Peyer's patch (tissue), 4 donors: ENCODE measurements at regions not wholly inside any gene's neighbourhood (a gene's known extent, or its start where the extent isn't known, plus 50 kb on each side); places are given as distances from the start of the nearest gene placed in this dataset.

Experiments used
- DNase-seq, 3 donors: peaks; one replicate each; pipeline ENCODE4 v3.0.0-alpha.2; 2017 to 2019
- H3K27ac ChIP-seq, 4 donors: fragments of 200-600 bp; sonication (generic); one replicate each; pipeline ENCODE4 v1.5.1; 2016 to 2019
- H3K27me3 ChIP-seq, 2 donors: fragments of 200-600 bp; sonication (generic); one replicate each; pipeline ENCODE4 v1.5.1; 2019
- H3K36me3 ChIP-seq, 3 donors: fragments of 200-600 bp; sonication (generic); one replicate each; pipeline ENCODE4 v1.5.1; 2016 to 2019
- H3K4me1 ChIP-seq, 4 donors: fragments of 200-600 bp; sonication (generic); one replicate each; pipeline ENCODE4 v1.5.1; 2016 to 2019
- H3K4me3 ChIP-seq, 4 donors: fragments of 200-600 bp; sonication (generic); 1 replicate in 3 of 4; 2 replicates in 1 of 4; pipeline ENCODE4 v1.5.1; 2016 to 2019; ENCODE audit warnings: mild to moderate bottlenecking in 1 of 4
- H3K9me3 ChIP-seq, 4 donors: fragments of 200-600 bp; sonication (generic); one replicate each; pipeline ENCODE4 v1.5.1; 2016 to 2019; ENCODE audit warnings: mild to moderate bottlenecking in 1 of 4
- POLR2A ChIP-seq, 2 donors: fragments of 450-650 bp; IDR thresholded peaks; one replicate each; pipeline ENCODE4 v1.5.1; 2017; ENCODE audit warnings: antibody characterized with exemption in 2 of 2, mild to moderate bottlenecking in 2 of 2, moderate library complexity in 2 of 2
- TF ChIP-seq, protein P1 (sequence below), 6 experiments: fragments of 450-650 bp in 4 of 6; fragments of 200-600 bp in 2 of 6; sonication (generic) in 1 of 6; IDR thresholded peaks; one replicate each; pipeline ENCODE4 v1.5.1; 2017 to 2019; ENCODE audit warnings: antibody characterized with exemption in 6 of 6, mild to moderate bottlenecking in 3 of 6, moderate library complexity in 1 of 6

DNA sequence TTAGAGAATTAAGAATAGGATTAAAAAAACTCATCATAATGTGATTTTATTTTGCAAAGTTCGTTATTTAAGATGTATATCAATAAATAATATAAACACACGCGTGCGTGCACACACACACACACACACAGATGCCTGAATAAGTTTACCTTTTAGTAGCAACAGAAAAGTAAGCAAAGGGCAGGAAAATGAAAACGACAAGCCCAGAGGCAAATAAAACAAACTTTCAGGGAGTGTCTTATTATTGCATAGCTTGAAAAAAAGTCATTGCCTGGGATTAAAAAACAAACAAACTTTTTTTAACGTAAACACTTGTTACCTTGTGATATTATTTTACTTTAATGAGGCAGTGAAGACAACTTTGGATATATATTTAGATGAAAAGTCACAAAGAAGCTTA, 226.4 kb downstream of the BAMBI start:
- Histone ChIP-seq H3K27ac (no peak overlapping the region), H3K4me3 (no peak overlapping the region), H3K4me1 (no peaks in the 10 kb centered on the region), H3K27me3 (no peaks in the 10 kb centered on the region), H3K9me3 (no peaks in the 10 kb centered on the region), H3K36me3 (no peaks in the 10 kb centered on the region)
- no peak for DNase-seq
- TF ChIP-seq, protein P1, sequence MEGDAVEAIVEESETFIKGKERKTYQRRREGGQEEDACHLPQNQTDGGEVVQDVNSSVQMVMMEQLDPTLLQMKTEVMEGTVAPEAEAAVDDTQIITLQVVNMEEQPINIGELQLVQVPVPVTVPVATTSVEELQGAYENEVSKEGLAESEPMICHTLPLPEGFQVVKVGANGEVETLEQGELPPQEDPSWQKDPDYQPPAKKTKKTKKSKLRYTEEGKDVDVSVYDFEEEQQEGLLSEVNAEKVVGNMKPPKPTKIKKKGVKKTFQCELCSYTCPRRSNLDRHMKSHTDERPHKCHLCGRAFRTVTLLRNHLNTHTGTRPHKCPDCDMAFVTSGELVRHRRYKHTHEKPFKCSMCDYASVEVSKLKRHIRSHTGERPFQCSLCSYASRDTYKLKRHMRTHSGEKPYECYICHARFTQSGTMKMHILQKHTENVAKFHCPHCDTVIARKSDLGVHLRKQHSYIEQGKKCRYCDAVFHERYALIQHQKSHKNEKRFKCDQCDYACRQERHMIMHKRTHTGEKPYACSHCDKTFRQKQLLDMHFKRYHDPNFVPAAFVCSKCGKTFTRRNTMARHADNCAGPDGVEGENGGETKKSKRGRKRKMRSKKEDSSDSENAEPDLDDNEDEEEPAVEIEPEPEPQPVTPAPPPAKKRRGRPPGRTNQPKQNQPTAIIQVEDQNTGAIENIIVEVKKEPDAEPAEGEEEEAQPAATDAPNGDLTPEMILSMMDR (IDR thresholded peaks at IDR 0.05), result no peak
- TF ChIP-seq POLR2A (IDR thresholded peaks at IDR 0.05), result no peak

DNA sequence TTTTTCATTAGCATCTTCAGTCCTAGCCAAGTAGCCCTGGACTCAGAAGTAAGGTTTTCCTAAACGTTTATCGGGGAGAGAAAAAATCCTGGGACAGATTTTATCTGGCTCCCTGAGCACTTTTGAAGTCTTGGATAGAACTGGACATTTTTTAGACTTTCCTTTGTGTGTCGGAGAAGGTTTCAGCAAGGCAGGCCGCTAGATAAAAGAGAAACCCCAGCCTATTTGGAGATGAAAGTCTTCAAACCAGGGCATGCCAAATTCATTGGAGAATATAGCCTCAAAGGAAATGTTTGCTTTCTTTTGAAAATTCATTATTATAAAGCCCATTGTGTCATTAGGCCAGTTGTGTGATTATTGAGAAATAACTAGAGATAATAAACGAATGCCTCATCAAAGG, 228.1 kb downstream of the BAMBI start:
- no peak for DNase-seq
- no peaks in the 10 kb centered on the region for H3K27me3 ChIP-seq
- no peaks in the 10 kb centered on the region for H3K36me3 ChIP-seq
- TF ChIP-seq, protein P1 (IDR thresholded peaks at IDR 0.05), result no peak
- no peak for TF ChIP-seq POLR2A (IDR thresholded peaks at IDR 0.05)
- no peaks in the 10 kb centered on the region for H3K4me1 ChIP-seq
- no peak overlapping the region for H3K4me3 ChIP-seq
- H3K27ac ChIP-seq, result no peak overlapping the region
- H3K9me3 ChIP-seq, result no peaks in the 10 kb centered on the region

DNA sequence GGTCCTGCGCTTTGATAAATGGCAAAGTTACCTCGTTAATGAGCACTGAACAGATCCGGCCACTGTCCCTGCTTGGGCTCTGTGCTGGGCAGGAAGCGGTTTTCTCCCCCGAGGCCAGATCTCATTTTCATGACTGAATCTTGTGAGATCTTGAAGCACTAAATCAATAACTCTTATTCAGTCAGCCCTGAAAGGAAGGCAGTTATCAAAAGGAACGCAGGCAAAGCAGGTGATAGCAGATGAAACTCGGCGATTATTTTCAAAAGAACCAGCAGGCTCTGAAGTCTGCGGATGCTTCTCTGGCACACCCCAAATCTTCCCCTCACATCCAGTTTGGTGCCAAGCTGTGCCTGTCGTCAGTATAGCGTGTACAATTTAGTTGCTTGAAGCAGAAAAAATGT, 228.7 kb downstream of the BAMBI start:
- Histone ChIP-seq H3K27me3 (no peaks in the 10 kb centered on the region), H3K4me1 (no peaks in the 10 kb centered on the region), H3K36me3 (no peaks in the 10 kb centered on the region), H3K4me3 (no peak overlapping the region), H3K9me3 (no peaks in the 10 kb centered on the region), H3K27ac (no peak overlapping the region)
- TF ChIP-seq, protein P1 (IDR thresholded peaks at IDR 0.05), result no peak
- no peak for TF ChIP-seq POLR2A (IDR thresholded peaks at IDR 0.05)
- no peak for DNase-seq

DNA sequence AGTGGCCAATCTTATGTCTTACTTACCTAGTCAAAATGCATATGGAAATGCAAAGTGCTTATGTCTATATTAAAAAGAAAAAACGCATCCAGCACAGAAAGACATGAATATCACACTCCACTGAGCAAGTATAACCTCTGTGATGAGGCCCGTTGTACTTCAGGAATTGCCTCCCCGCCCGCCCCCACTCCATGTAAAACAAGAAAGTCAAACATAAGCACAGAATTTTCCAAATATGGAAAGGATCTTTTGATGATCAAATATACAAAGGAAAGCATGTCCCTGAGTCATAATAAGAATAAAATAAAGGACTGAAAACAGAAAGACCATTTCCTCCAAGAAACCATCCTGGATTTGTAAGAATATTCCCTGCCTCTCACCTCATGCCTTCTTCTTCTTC, 229.1 kb downstream of the BAMBI start:
- no peak for DNase-seq
- H3K9me3 ChIP-seq, result no peaks in the 10 kb centered on the region

DNA sequence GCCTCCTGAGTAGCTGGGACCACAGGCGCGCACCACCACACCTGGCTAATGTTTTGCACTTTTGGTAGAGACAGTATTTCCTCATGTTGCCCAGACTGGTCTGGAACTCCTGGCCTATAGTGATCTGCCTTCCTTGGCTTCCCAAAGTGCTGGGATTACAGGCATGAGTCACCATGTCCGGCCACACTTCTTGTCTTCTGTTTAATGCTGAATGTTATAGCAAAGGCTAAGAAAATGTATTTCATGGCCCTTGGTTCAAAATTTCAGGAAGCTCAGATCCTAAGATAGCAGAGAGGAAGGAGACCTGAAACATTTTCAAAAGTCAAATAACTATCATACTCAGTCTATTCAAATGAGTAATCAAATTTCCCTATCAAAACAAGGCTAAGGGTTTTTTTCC, 229.6 kb downstream of the BAMBI start:
- Histone ChIP-seq H3K4me1 (no peaks in the 10 kb centered on the region), H3K4me3 (no peak overlapping the region), H3K27me3 (no peaks in the 10 kb centered on the region), H3K9me3 (no peaks in the 10 kb centered on the region), H3K36me3 (no peaks in the 10 kb centered on the region), H3K27ac (no peak overlapping the region)
- no peak for DNase-seq
- TF ChIP-seq POLR2A (IDR thresholded peaks at IDR 0.05), result no peak
- TF ChIP-seq, protein P1 (IDR thresholded peaks at IDR 0.05), result no peak

More for the DNA sequence above, 229.1 kb downstream of the BAMBI start:
- Histone ChIP-seq H3K27ac (no peak overlapping the region), H3K36me3 (no peaks in the 10 kb centered on the region), H3K27me3 (no peaks in the 10 kb centered on the region), H3K4me1 (no peaks in the 10 kb centered on the region), H3K4me3 (no peak overlapping the region)
- TF ChIP-seq, protein P1 (IDR thresholded peaks at IDR 0.05), result no peak
- TF ChIP-seq POLR2A (IDR thresholded peaks at IDR 0.05), result no peak

DNA sequence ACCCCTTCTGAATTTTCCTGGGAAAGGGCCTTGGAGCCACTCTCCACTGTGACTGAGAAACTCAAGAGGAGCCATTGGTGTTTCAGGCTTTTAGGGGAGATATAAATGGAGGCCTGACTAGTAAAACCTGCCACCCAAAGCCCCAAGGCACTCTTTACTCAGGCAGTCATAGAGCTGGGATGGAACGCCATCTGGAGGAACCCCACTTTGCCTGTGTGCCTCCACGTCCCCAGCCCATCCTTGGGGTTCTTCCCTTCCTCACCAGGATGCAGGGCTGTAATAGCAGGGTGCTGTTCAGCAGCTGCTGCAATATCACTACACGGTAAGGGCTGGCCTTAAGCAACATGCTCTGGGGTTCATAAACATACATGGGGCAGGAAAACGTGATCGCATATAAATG, 232.6 kb downstream of the BAMBI start:
- Histone ChIP-seq H3K9me3 (no peaks in the 10 kb centered on the region), H3K4me1 (no peaks in the 10 kb centered on the region), H3K27me3 (no peaks in the 10 kb centered on the region), H3K4me3 (no peak overlapping the region), H3K36me3 (no peaks in the 10 kb centered on the region), H3K27ac (no peak overlapping the region)
- DNase-seq, result no peak
- TF ChIP-seq POLR2A (IDR thresholded peaks at IDR 0.05), result no peak
- TF ChIP-seq, protein P1 (IDR thresholded peaks at IDR 0.05), result no peak
